ENCODE measurements at regions not wholly inside any gene's neighbourhood (a gene's known extent, or its start where the extent isn't known, plus 50 kb on each side); places are given as distances from the start of the nearest gene placed in this dataset.

DNA sequence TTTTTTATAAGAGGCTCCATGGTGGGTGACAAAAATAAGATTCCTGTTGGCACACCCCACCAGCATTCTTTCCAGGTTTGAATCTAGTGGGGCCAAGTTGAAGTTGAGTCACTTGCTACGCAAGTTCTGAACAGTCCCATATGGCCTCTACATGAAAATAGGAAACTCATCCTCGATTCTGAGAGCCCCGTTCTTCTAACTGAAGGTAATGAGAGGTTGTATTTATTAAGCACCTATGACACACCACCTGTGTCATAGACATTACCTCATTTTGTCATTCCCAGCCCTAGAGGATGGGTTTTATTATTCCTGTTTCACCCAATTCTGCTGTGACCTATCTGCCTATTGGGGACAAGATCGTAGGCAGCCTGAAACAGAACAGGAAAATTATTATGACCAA lies 131.7 kb downstream of the ACTL7B start:
- ChIA-PET POLR2A (no interaction called here), CTCF (no interaction called here)

DNA sequence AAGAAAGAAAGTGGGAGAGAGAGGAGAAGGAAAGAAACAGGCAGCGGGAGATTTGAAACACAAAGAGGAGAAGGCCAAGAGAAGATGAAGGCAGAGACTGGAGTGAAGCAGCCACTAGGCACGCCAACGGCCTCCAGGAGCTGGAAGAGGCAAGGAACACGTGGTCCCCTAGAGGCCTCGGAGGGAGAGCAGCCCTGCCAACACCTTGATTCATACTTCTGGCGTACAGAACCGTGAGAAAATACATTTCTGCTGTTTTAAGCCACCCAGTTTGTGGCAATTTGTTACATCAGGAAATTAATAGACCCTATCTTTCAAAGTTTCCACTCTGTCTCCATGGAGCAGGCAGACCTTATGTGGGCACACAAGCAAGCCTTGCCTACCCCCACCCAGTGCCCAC lies 133.4 kb downstream of the ACTL7B start:
- POLR2A ChIA-PET = no interaction called here
- CTCF ChIA-PET = no interaction called here

DNA sequence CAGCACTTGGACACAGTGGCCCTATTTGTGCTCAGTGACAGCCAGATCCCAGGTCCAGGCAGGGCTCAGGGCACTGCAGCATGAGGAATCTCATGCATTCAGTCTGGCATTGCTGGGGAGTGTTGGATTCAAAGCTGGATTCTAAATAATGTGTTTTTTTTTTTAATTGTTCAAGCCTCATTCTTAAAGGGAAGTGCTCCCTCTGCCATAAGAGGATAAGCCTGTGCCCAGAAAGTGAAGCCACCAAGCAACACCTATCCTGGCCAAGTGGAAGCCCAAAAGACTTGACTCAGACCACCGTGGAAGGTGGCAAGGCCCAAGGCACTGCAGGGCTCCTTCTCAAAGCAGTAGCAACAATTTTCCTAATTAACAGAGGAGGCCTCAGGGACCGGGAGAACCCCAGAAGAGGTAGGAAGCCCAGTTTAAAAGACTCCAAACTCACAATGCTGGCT lies 135.6 kb downstream of the ACTL7B start:
- POLR2A ChIA-PET = no interaction called here
- CTCF ChIA-PET = no interaction called here

DNA sequence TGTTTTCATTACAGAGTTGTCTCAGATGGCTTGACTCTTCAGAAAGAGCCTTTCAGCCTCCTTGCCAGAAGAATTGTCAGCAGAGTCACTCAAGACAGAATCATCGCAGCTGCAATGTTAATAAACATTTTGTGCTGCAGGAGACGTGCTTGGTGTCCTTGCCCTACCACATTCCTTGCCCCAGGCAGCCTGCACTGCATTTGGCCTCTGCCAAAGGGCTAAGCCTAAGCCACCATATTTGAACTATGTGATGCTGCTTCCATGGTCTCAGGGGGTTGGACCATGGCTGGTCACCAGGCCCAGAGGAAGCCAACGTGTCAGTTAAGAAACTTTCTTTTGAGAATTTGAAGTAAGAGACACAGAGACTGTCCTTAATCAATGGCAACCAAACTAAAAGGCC lies 145.4 kb downstream of the ACTL7B start:
- POLR2A ChIA-PET = no interaction called here
- CTCF ChIA-PET = no interaction called here

DNA sequence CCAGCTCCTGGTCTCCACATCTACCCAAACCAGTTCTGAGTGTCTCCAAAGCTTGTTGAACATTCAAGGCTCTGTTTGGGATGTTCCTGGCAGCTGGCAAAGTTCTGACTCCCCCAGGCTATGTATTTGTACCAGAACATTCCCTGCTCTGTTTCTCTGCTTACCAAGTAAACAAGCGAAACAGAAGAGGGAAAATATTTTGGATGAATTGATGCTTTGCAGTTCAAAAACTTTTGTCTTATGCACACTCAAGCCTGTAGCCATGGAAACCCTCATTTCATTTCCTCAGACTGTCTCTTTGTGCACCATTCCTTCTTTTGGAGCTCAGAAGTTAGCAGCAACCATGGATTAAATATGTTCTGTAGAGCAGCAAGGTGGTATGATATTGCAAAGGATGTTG lies 145.8 kb downstream of the ACTL7B start:
- CTCF ChIA-PET = no interaction called here
- POLR2A ChIA-PET = no interaction called here

DNA sequence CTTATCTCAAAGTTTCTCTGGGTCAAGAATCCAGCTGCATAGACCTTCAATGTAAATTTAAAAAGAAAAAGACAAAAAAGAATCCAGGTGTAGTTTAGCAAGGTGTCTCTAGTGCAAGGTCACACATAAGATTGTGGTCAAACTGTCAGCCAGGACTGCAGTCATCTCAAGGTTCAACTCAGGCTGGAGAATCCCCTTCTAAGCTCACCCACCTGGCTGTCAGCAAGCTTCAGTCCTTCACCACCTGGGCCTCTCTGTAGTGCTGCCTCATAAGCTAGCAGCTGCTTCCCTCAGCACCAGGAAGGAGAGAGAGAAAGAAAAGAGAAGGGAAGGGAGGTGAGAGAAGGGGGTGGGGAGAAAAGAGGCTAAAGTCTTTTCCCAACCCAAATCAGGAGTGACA lies 146.7 kb downstream of the ACTL7B start:
- ChIA-PET POLR2A (no interaction called here), CTCF (no interaction called here)

DNA sequence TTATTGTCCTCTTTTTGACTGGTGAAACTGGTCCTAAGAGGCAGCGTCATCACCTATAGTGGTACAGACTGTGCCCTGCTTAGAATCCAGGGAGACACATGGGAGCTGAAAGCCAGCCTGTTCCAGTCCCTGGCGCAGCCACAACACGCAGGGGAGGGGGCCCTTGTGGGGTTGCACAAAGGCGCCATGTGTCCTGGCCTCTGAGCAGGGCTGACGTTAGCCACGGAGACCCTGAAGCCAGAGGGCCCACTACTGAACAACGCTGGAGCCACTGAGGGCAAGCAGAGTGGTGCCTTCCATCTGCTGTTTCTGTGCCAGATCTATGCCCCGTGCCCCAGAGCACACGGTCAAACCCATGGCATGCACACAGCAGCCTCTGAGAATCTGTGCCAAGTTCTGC lies 147.3 kb downstream of the ACTL7B start:
- CTCF ChIA-PET = no interaction called here
- POLR2A ChIA-PET = no interaction called here

DNA sequence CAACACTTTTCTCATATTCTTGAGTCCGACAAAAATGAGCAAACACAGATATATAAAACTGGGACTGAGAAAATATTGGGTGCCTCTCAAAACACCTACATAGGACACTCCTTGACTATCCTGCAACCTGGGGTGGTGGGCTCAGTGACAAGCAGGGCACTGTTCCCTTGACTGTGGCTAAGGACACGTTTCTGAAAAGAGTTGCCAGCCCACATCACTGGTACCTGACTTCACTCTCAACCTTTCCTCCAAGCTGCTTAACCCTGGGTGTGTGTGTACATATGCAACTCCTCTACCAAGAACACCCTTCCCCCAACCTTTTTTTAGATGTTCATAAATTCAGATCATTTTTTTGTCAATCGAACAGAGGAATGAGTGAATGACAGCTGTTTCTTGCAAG lies 148.7 kb downstream of the ACTL7B start:
- ChIA-PET CTCF (no interaction called here), POLR2A (no interaction called here)

DNA sequence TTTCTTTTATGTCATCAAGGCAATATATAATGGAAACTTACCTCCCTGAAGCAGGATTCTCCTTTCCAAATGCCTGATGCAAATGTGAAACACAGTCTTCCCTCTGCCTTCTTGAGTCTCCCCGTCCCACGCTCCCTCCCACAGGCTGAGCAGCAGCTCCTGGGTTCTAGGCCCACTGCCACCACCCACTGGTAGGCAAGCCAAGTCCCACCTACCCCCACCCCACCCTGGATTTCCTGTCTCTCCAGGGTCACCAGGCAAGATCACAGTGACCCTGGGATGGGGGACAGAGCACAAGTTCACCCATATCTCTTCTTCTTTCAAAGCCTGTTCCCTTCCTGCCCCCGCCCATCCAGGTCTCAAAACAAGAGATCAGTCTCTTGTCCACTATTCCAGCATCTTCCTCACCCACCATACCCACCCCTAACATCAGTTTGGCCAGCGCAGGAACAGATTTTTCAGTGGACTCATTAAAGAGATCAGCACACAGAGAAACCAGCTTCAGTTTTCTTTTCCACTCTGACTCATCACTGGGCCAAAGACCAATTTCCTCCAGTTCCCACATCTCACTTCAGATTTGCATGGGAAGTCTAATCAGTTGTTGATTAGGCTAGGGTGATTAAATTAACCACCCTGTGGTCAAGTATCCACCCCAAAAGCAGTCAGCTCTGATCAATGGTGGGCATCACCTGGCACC lies 151.5 kb downstream of the ACTL7B start:
- CTCF ChIA-PET = no interaction called here
- POLR2A ChIA-PET = no interaction called here

DNA sequence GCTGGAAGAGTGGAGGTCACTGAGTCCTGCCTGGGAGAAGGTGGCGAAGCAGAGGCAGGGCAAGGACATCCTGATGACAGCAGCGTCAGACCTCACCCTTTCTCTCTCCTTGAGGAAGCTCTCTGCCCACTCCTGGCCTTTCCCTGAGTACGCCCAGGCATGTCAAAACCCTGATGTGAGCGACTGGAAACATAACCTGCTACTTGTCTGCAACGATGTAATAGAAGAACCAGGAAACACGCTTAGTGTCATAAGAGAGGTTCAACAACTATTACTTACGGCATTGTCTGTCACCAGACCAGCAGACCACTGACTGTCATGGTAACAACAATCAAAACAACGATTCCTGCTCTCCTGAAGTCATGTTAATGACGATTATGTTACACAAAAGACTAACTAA lies 152.4 kb downstream of the ACTL7B start:
- ChIA-PET CTCF (no interaction called here), POLR2A (no interaction called here)

DNA sequence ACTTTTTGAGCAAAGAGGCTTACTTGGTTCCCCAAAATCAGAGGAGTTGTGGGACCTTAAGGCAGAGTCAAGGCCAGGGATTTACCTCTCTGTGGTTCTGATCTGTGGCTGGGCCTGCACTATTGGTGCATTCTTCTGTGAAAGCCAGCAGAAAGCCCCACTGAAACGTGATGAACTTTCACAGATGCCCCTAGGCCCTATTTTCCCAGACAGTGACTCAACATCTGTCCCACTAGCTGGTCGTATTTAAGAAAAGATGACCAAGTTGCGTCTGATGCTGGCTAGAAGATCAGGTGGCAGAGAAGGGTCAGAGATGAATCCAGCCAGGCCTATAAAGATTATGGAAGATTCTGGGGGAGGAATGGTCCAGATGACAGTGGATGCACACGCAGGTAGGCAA lies 153.1 kb downstream of the ACTL7B start:
- CTCF ChIA-PET = no interaction called here
- POLR2A ChIA-PET = no interaction called here

DNA sequence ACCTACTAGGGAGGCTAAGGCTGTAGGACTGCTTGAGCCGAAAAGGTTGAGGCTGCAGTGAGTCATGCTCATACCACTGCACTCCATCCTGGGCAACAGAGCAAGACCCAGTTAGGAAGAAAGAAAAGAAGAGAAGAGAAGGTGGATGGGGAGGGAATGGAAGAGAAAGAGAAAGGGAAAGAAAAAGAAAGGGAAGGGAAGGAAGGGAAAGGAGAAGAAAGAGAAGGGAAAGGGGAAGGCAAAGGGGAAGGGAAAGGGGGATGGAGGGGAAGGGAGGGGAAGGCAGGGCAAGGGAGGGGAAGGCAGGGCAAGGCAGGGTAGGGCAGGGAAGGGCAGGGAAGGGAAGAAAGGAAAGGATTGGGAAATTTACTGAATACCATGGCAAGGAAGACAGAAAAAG lies 157.0 kb downstream of the ACTL7B start:
- CTCF ChIA-PET = no interaction called here
- POLR2A ChIA-PET = no interaction called here

DNA sequence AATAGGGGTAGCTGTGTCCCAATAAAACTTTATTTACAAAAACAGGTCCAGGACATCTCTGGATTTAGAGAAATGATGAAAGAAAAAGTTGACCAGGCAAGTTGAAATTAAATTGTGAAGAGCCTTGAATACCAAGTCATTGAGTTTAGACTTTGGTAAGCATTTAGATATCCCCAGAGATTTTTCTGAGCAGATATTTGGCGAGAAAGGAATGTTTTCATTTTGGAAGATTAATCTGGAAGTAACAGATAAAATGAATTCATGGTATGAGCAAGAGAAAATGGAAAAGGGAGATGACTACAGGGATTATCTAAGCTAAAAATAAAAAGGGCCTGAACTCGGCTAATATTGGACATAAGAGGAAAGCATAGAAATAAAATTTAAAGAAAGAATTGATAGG lies 157.6 kb downstream of the ACTL7B start:
- CTCF ChIA-PET = no interaction called here
- POLR2A ChIA-PET = no interaction called here

DNA sequence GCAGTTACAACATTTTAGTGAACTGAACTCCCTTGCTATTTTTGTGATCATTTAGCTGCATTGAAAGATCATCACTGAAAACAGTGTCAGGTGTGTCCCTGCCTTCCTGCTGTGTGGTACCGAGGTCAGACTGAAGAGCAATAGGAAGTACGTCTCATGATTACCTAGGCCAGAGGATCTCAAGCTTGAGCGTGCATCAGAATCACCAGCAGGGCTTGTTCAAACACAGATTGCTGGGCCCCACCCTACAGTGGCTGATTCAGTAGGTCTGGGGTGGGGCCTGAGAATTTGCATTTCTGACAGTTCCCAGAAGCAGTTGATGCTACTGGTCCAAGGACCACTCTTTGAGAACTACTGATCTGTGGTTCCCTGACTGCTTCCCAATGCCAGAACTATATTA lies 159.6 kb downstream of the ACTL7B start:
- ChIA-PET CTCF (no interaction called here), POLR2A (no interaction called here)

DNA sequence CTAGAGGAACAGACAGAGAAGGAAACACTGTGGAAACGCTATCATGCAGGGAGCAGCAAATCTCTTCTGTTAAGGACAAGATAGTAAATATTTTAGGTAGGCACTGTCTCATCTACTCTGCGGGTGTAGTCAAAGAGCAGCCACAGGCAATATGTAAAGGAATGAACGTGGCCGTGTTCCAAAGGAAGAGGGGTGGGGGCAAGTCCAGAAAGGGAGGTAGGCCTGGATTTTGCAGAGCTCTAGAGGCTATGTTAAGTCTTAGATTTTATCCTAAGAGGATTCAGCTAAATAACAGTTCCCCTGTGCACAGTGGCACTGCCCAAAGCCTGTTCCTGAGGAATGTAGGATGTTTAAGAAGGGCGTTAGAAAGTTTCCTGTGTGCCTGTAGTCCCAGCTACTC lies 161.6 kb downstream of the ACTL7B start:
- POLR2A ChIA-PET = no interaction called here

DNA sequence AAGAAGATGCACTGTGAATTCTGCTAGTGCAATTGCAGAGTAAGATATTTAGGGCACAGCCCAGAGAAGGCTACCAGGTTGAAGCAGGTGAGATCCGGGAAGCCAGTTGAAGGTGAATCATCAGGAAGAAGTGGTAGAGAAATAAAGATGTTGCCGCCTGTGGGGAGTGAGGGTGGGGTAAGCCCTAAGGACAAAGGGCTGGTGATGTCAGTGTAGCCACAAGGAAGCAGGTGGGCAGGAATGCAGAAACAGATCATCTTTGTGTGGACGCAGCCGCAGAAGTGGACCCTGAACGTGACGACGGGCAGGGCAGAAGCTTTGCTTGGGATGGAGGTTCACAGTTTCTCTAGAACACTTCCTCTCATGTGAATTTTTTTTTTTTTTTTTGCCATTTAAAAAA lies 164.2 kb downstream of the ACTL7B start:
- POLR2A ChIA-PET = no interaction called here
- CTCF ChIA-PET = no interaction called here

More for the DNA sequence above, 161.6 kb downstream of the ACTL7B start:
- CTCF ChIA-PET = no interaction called here

DNA sequence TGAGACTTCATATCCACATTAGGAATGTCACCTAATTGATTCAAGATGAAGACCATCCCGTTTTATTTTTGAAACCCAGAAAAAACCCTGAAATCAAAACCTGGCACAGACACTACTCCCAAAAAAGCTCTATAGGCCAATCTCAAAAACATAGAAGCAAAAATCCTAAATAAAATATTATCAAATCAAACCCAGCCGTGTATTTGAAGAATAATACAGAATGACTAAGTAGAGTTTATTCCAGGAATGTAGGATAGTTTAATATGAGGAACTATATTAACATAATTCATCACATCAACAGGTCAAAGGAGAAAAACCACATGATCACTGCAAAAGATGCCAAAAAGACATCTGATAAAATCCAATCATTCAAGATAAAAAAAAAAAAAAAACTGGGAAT lies 167.1 kb downstream of the ACTL7B start:
- ChIA-PET POLR2A (no interaction called here), CTCF (no interaction called here)

DNA sequence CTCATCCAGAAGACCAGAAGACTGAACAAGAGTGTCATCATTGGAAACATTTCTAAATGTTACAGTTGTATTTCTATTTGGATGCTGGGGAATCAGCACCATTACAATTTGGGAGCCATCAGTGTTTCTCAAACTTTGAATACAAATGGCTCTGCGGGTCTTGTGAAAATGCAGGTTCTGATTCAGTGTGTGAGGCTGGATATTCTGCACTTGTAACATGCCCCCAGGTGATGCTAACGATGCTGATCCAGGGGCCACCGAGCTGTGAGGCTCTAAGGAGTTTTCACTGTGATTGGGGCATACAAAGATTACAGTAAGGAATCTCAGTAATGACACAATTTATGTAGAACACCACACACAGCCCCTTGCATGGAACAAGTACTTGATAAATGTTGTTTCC lies 167.7 kb downstream of the ACTL7B start:
- ChIA-PET CTCF (no interaction called here), POLR2A (no interaction called here)

DNA sequence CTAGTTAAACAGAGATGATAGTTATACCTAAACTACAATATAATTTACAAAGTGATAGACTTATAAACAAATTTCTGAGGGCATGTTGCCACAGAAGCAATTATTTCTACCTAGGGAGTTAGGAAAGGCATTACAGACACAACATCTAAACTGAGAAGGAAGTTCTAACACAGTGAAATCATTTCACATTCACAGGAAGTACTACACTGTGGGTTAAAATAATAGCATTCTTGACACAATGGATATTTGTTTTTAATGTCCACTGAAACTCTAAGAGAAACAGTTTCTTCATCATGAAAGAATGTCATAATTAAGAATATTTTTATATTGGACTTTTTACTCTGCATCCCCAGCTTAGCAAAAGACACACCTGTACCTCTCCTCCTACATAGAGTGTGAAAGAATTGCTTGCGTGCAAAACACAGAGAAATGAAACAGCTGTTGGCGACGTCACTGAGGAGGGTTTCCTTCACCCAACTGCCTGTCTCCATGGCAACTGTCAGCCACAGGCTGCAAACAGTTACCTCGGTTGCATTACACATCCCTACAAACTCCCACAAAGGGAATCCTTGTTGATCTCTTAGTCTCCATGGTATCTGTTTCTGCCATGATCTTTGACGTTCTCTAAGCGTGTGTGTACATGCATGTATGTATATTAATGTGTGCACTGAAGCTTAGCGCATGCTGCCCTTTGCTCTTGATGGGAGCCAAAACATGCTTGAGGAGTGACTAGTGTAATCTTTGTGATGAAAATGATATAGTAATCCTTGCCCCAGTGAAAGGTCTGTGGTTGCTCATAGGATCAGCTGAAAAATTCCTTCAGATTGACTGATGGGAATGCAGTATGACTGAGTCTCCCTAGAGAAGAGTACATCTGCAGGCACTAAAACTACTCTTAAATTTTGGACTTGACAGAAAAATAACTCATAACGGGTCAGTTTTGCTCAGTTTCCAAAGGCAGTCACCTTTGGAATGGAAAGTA lies 168.5 kb downstream of the ACTL7B start:
- POLR2A ChIA-PET = no interaction called here
- CTCF ChIA-PET = no interaction called here

DNA sequence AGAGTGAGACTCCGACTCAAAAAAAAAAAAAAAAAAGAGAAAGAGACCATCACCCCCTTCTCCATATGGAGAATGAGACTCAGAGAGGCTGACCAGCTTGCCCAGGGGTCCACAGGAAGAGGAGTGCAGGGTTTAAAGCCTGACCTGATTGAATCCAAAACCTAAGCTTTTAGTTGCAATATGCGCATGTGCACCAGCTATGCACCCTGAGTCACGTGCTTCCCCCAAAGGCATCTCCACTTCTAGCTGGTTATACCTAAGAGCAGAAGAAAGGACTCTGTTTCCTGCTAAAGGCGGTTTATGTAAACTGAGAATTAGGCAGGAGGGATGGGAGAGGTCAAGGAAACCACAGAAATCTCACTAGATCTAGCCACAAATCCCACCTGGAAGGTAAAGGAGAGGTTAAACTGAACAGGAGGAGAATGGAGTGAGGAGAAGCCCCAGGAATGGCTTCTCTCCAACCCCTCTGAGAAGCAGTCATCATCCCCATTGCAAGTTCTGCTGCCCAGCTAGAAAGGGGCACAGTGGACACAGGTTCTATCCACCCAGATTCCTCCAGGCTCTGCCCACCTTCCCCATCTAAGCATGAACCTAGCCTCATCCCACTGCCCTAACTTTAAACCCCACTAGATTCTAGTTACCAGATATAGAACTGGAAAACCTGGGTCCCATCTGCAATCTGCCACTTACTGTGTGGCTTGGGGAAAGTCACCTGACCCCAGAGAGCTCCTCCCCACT lies 171.3 kb downstream of the ACTL7B start:
- CTCF ChIA-PET = no interaction called here
- POLR2A ChIA-PET = no interaction called here

DNA sequence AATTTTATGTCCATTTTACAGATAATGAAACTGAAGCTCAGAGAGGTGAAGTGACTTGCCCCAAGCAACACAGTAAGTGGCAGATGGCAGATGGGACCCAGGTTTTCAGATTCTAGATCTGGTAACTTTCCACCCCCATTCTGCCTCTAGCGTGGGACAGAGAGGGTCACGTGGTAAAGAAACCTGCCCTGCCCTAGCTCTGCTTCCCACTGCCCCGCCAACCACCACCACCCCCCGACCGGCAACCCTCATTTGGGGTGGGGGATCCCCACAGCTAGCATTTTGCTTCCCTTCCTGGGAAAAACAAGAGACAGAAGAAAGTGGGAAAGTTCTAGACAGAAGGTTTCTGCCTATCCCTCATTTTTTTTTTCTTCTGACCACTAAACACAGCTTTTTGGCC lies 172.5 kb downstream of the ACTL7B start:
- POLR2A ChIA-PET = no interaction called here
- CTCF ChIA-PET = no interaction called here

Data from activated CD8-positive, alpha-beta memory T cell treated with anti-CD3 and anti-CD28 coated beads for 36 hours (primary cell).